ENCODE measurements at regions not wholly inside any gene's neighbourhood (a gene's known extent, or its start where the extent isn't known, plus 50 kb on each side); places are given as distances from the start of the nearest gene placed in this dataset.

DNA sequence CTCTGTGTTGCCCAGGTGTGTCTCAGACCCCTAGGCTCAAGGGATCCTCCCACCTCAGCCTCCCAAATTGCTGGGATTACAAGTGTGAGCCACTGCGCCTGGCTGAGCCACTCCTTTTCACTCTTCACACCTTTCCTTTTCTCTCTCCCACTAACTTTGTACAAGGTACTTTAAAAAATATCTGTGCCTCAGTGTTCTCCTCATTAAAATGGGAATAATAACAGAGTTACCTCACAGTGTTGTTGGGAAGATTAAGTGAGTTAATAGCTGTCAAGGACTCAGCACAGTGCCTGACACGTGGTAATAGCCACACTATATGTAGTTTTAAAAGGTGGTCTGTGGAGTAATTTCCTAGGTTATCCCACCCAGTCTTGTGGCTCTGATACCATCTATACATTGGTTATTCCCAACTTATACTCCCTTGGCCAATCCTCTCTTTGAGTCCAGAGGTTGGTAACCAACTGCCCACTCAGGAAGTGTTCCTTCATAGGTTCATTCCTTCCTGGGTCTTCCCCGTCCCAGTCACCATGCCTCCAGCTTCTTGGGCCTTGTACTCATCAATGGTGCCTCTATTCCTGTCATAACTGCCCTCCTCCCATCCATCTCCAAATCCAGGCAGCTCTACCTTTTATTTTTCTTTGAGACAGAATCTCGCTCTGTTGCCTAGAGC is 78.6 kb upstream of the NAA20 start:
- 88 to 96% (median 95%) methylated on average over 4 of the region's 4 CpGs for WGBS, 5 donors
- H3K27me3 ChIP-seq: no peaks in the 10 kb centered on the region

DNA sequence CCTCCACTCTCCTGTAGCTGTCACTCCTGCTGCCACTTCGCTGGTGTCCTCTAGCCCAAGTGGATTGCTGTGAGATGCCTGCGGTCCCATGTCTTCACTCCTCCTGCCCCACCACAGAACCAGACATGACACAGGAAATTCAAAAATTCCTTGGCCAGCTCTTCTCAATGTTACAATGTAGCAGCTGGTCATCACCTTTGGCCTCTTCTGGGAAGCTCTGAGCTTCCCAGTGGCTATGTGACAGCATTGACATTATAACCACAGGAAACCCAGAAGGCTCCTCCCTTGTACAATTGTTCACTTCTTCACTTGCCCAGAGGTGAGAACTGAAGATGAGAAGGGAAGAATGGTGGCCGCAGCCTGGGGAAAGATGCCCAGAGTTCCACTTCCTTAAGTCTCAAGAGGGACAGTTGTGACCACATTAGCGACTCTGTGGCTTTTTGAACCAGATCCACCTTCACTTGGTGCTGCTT is 76.1 kb upstream of the NAA20 start:
- TF ChIP-seq POLR2A (IDR thresholded peaks at IDR 0.05): no peak
- no peak for TF ChIP-seq EP300 (IDR thresholded peaks at IDR 0.05)
- TF ChIP-seq, protein P1, sequence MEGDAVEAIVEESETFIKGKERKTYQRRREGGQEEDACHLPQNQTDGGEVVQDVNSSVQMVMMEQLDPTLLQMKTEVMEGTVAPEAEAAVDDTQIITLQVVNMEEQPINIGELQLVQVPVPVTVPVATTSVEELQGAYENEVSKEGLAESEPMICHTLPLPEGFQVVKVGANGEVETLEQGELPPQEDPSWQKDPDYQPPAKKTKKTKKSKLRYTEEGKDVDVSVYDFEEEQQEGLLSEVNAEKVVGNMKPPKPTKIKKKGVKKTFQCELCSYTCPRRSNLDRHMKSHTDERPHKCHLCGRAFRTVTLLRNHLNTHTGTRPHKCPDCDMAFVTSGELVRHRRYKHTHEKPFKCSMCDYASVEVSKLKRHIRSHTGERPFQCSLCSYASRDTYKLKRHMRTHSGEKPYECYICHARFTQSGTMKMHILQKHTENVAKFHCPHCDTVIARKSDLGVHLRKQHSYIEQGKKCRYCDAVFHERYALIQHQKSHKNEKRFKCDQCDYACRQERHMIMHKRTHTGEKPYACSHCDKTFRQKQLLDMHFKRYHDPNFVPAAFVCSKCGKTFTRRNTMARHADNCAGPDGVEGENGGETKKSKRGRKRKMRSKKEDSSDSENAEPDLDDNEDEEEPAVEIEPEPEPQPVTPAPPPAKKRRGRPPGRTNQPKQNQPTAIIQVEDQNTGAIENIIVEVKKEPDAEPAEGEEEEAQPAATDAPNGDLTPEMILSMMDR (IDR thresholded peaks at IDR 0.05): no peak
- no peak for TF ChIP-seq POLR2AphosphoS5 (IDR thresholded peaks at IDR 0.05)
- no peaks in the 10 kb centered on the region for H3K27me3 ChIP-seq
- no peaks in the 10 kb centered on the region for H3K9me3 ChIP-seq
- H3K27ac ChIP-seq: peak overlapping the region in 3 of 5 donors; percentile 7 to 83 (median 8)
- intact Hi-C loops (cut with DNase I; ENCODE audit: low total_unique reads): no loop called here
- peaks cover 22 to 52% (median 35%) of the 10 kb centered on the region in 4 donors for H3K4me1 ChIP-seq
- no peak for DNase-seq
- 78 to 88% (median 85%) methylated on average over 4 of the region's 4 CpGs for WGBS, 5 donors
- no peak overlapping the region for H3K4me3 ChIP-seq
- H3K36me3 ChIP-seq: peaks cover 0 to 15% (median 10%) of the 10 kb centered on the region in 4 donors

More for the DNA sequence above, 78.6 kb upstream of the NAA20 start:
- H3K4me1 ChIP-seq: peaks cover 20 to 51% (median 29%) of the 10 kb centered on the region in 4 donors
- no peaks in the 10 kb centered on the region for H3K9me3 ChIP-seq
- intact Hi-C loops (cut with DNase I; ENCODE audit: low total_unique reads): no loop called here
- peaks cover 0 to 19% (median 12%) of the 10 kb centered on the region in 4 donors for H3K36me3 ChIP-seq
- TF ChIP-seq POLR2A (IDR thresholded peaks at IDR 0.05) (no peak), POLR2AphosphoS5 (IDR thresholded peaks at IDR 0.05) (no peak), EP300 (IDR thresholded peaks at IDR 0.05) (no peak)
- TF ChIP-seq, protein P1 (IDR thresholded peaks at IDR 0.05): no peak
- no peak overlapping the region for H3K4me3 ChIP-seq
- DNase-seq: no peak
- H3K27ac ChIP-seq: peak overlapping the region in 1 of 5 donors; percentile 8

DNA sequence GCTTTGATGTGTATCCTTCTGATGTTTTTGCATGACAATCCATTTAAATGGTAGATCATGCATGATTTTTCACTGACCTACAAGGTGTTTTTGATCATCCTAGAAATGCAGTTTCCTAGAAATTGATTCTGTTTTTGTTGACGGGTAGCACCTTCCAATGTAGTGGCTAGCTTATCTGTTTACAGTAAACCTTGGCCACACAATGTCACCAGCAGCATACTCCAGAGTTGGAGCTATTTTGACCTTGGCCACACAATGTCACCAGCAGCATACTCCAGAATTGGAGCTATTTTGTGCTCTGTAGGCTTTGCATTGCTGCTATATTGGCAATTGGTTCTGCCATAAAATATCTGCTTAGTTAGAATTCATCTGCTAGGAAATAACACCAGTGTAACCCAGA is 74.6 kb upstream of the NAA20 start:
- no peak for DNase-seq
- 19 to 82% (median 76%) methylated on average over 1 of the region's 1 CpG for WGBS, 5 donors
- TF ChIP-seq, protein P1 (IDR thresholded peaks at IDR 0.05): no peak
- TF ChIP-seq EP300 (IDR thresholded peaks at IDR 0.05): no peak
- no peak for TF ChIP-seq POLR2AphosphoS5 (IDR thresholded peaks at IDR 0.05)
- TF ChIP-seq POLR2A (IDR thresholded peaks at IDR 0.05): no peak
- H3K27me3 ChIP-seq: no peaks in the 10 kb centered on the region
- no peaks in the 10 kb centered on the region for H3K9me3 ChIP-seq
- H3K27ac ChIP-seq: peak overlapping the region; percentile 46 to 83 (median 57)
- intact Hi-C loops (cut with DNase I; ENCODE audit: low total_unique reads): no loop called here
- H3K4me3 ChIP-seq: no peak overlapping the region
- H3K4me1 ChIP-seq: peaks cover 31 to 65% (median 39%) of the 10 kb centered on the region in 4 donors
- peaks cover 0 to 8% (median 4%) of the 10 kb centered on the region in 4 donors for H3K36me3 ChIP-seq

DNA sequence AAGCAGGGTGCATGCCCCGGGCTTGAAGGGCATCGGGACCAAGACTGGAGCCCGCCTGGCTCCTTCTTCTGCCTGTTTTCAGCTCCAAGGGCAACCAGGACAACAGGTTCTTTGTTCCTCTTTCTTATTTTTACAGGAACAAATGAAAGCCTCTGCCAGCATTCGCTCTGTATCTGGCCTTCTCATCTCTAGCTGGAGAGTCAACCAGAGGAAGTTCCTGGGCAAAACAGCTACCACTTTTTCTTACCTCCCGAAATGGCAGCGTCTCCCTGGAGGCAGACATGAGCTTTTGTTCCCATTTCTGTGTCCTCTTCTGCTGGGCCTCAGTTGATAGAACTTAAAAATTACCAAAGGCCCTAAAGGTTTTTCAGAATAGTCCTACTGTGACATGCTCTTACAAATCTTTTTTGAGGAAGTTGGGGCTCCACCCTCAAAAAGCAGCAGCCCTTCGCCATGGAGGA is 74.1 kb upstream of the NAA20 start:
- no peak for TF ChIP-seq POLR2A (IDR thresholded peaks at IDR 0.05)
- TF ChIP-seq POLR2AphosphoS5 (IDR thresholded peaks at IDR 0.05): peak in 1 of 3 donors; percentile 22
- peak overlapping the region; percentile 46 to 83 (median 57) for H3K27ac ChIP-seq
- peaks cover 36 to 70% (median 40%) of the 10 kb centered on the region in 4 donors for H3K4me1 ChIP-seq
- peak; percentile 57 to 58 for DNase-seq
- intact Hi-C loops (cut with DNase I; ENCODE audit: low total_unique reads): no loop called here
- peaks cover 0 to 13% (median 5%) of the 10 kb centered on the region in 4 donors for H3K36me3 ChIP-seq
- no peak overlapping the region for H3K4me3 ChIP-seq
- H3K9me3 ChIP-seq: no peaks in the 10 kb centered on the region
- no peaks in the 10 kb centered on the region for H3K27me3 ChIP-seq
- 25 to 71% (median 34%) methylated on average over 7 of the region's 7 CpGs for WGBS, 5 donors

Measured in stomach (tissue), 8 donors.